Vagina (tissue), 2 donors: ENCODE measurements at regions not wholly inside any gene's neighbourhood (a gene's known extent, or its start where the extent isn't known, plus 50 kb on each side); places are given as distances from the start of the nearest gene placed in this dataset.

Experiments
- POLR2A ChIP-seq, 2 donors: fragments of 450-650 bp; IDR thresholded peaks; one replicate each; pipeline ENCODE4 v1.6.1; 2017; ENCODE audit warnings: antibody characterized with exemption in 2 of 2, mild to moderate bottlenecking in 2 of 2, moderate library complexity in 2 of 2
- TF ChIP-seq, protein P1 (sequence below), 3 experiments: fragments of 450-650 bp in 2 of 3; fragments of 200-600 bp in 1 of 3; sonication (generic) in 1 of 3; IDR thresholded peaks; one replicate each; pipeline ENCODE4 v1.5.1; 2017 to 2019; ENCODE audit warnings: antibody characterized with exemption in 3 of 3, mild to moderate bottlenecking in 2 of 3, moderate library complexity in 2 of 3

DNA sequence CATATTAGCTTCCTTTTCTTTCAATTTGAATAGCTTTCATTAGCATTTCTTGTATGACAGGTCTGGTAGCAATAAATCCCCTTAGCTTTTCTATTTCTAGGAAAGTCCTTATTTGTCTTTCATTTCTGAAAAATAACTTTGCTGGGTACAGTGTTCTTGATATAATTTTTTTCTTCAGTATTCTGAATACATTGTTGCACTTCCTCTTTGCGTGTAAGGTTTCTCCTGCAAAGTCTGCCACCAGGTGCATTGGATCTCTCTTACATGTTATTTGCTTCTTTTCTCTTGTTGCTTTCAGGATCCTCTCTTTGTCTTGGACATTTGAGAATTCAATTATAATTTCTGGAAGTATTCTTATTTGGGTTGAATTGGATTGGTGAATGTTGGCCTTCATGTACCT, 663.7 kb downstream of the GRXCR1 start:
- TF ChIP-seq, protein P1, sequence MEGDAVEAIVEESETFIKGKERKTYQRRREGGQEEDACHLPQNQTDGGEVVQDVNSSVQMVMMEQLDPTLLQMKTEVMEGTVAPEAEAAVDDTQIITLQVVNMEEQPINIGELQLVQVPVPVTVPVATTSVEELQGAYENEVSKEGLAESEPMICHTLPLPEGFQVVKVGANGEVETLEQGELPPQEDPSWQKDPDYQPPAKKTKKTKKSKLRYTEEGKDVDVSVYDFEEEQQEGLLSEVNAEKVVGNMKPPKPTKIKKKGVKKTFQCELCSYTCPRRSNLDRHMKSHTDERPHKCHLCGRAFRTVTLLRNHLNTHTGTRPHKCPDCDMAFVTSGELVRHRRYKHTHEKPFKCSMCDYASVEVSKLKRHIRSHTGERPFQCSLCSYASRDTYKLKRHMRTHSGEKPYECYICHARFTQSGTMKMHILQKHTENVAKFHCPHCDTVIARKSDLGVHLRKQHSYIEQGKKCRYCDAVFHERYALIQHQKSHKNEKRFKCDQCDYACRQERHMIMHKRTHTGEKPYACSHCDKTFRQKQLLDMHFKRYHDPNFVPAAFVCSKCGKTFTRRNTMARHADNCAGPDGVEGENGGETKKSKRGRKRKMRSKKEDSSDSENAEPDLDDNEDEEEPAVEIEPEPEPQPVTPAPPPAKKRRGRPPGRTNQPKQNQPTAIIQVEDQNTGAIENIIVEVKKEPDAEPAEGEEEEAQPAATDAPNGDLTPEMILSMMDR (IDR thresholded peaks at IDR 0.05): no peak
- TF ChIP-seq POLR2A (IDR thresholded peaks at IDR 0.05): no peak
